Superior temporal gyrus (tissue), 1 donor: ENCODE measurements at regions not wholly inside any gene's neighbourhood (a gene's known extent, or its start where the extent isn't known, plus 50 kb on each side); places are given as distances from the start of the nearest gene placed in this dataset.
"Not testable (repeated sequence)": the region's sequence is repeated elsewhere in the genome, so short reads cannot be mapped to it uniquely, and the experiment has no call there.

Experiments
- DNase-seq: peaks from one replicate; pipeline ENCODE4 v3.0.0-alpha.2; 2016; ENCODE audit errors: extremely low spot score

- no peak for DNase-seq
Observed at GRCh38 chr5:152608458-152608857, 203.4 kb upstream of the NMUR2 start.

DNA sequence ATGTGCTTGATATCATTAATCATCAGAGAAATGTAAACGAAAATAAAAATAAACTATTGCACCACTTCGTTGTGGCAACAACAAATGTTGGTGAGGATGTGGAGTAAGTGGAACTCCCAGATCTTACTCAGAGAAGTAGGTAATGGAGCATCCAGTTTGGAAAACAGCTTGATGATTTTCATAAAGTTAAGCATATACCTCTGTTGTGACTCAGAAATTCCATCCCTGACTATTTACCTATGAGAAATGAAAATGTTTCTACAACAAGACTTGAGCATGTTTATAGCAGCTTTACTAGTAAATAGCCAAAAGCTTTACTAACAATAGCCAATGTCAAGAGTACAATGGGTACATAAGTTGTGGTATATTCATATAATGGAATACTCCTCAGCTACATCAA lies 214.7 kb upstream of the NMUR2 start:
- DNase-seq: no peak

DNA sequence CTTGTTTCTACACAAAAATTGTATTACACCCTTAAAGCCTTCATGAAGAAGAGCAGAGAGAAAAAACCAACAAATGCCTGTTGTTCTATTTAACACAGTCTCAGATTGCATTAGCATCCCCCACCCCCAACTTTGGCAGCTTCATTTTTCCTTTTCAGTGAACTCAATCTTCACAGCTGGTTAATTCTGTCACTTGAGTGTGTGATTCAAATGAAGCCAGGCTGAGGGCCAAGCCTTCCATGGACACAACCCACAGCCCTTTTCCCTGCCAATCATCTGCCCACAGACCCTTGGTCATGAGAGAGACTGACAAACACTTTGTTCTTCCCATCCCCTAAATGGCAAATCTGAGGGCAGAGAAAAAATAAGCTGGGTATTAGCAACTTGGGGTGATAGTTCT lies 217.5 kb upstream of the NMUR2 start:
- no peak for DNase-seq

GRCh38 chr5:152623951-152624350 lies 218.9 kb upstream of the NMUR2 start:
- no peak for DNase-seq

- DNase-seq: no peak
Observed at GRCh38 chr5:152625696-152626095, 220.6 kb upstream of the NMUR2 start.

DNA sequence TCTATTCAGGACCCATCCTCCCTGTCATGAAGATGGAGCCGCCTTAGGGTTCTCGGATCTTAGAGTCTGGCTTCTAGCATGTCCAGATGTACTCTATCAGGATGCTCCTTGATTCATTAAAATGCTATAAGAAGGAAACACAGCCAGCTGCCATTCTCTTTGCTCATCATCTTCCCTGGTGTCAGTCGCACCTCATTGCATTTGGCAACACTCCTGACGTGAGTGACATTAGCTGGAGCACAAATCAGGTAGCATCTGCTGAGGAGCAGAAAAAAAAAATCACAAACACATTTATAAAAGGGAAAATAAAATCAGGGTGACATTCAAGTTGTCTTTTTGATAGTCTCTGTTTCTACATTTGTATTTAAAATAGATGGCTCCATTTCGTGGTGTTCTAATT lies 226.1 kb upstream of the NMUR2 start:
- DNase-seq: no peak

GRCh38 chr5:152632360-152632759 lies 227.3 kb upstream of the NMUR2 start:
- DNase-seq: peak; percentile 46

- peak; percentile 60 for DNase-seq
Observed at GRCh38 chr5:152634586-152634985, 229.5 kb upstream of the NMUR2 start.

- DNase-seq: peak; percentile 73
Observed at GRCh38 chr5:152638996-152639552, 234.0 kb upstream of the NMUR2 start.

DNA sequence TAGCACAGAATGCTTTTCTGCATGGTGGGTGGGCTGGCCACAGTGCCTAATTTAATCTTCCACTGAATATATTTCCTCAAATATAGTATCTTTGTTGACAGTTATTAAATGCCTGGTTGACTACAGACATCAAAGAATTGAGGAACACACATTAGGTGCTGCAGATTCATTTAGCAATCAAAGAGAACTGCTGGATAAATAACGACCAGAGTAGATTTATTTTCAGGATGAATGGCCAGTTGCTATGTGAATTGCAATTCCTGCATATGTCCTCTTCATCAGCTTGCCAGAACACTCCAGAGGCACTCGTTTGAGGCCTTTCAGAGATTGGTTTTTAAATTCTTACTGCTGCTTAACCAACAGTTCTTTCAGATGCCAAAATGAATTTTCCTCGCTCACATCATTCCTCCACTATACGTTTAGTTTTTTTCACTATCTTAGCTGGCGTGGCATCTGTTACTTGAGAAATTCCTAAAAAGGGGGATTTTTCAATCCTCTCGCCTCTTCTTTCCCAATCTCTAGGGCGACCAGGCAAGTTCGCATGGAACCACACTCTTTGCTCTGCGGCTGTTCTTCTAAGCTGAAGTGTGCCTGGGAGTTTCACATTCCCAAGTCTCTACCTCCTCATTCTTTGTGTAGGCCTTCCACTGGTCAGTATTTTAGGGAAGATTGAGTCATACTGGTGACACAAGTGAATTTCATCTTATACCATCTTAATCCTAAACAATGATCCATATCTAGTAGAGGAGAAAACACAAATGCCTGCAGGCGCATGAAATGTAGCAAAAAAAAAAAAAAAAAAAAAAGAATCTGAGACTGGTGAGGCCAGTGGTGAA lies 237.1 kb upstream of the NMUR2 start:
- DNase-seq: peak; percentile 31

GRCh38 chr5:152642880-152643279 lies 237.8 kb upstream of the NMUR2 start:
- no peak for DNase-seq

DNA sequence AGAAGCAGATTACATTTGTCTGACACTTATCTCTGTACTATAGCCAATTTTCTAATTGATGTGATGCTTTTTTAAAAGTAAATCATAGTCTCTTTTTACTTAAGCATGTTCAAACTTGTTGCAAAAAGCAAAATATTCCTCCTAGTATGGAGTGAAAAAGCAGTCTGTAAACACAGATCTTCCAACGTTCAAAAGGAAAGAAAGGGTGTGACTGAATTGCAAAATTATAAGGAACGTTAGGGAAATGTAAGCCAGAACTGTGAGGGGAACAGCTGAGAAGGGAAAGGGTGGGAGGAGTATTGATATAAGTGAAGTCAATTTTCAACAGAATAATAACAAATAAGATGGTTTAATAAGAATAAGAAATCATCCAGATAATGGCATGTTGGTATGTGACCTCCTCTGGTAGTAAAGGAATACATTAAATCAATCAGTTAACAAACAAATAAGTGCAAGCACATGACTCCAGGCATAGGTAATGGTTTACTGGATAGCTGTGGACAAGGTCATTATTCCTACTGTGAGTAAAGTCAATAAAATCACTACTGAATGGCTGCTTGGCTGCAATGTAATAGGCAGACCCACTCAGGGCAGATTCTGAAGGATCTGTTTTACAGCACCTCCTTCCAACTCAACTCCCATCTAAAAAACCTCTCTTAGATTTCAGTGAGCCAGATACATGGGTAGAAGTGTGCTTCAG lies 239.1 kb upstream of the NMUR2 start:
- no peak for DNase-seq

DNA sequence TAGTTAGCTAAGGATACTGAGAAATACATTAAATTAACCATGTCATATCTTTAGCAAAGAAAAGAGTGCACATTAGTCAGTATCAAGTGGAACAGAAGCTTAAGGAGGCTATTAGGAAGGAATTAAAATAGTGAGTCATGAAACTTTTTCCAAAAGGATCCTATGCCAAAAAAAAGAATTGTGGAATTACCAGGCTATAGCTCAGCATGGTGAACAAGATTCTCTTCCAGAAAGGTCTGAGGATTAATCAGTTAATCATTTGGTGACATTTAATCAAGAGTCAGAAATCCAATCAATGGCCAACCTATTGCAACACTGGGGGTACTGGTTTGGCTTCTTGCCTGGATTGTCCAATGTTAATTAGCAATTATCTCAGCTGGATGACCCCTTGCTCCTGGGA lies 244.5 kb upstream of the NMUR2 start:
- DNase-seq: no peak

GRCh38 chr5:152650413-152650812 lies 245.3 kb upstream of the NMUR2 start:
- DNase-seq: no peak

- DNase-seq: not testable (repeated sequence)
Observed at GRCh38 chr5:152659470-152659869, 254.4 kb upstream of the NMUR2 start.

DNA sequence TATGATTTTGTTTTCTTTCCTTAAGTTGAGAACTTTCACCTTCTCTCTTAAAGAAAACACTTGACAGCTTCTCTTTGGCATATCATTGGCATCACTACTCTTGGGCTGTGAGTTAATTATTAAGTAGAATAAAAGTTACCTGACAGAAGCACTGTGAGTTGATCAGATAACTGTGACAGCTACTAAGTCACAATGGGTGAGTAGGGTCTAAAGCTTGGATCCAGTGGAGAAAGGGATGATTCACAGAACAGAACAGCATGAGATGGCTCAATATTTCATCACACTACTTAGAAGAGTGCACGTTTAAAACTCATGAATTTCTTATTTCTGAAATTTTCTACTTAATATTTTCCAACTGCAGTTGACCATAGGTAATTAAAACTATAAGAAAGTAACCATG lies 268.5 kb upstream of the NMUR2 start:
- no peak for DNase-seq

DNA sequence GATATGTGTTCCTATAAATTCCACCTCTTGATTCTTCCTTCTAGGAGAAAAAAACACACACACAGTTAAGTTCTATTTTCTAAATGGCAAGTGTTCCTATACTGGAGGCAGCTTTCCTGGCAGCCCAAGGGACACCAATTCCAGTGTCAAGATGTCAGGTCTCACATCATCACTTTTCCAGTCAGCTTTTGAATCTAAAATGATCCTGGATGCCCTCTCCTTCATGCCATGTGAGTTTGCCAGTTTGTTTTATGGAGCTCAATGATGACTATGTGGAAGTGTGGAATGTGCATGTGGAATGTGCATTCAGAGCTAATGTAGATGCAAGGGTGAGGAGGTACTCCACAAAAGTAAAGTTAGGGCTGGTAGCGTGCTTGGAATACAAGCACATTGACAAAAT lies 269.3 kb upstream of the NMUR2 start:
- DNase-seq: no peak

GRCh38 chr5:152676196-152676595 lies 271.1 kb upstream of the NMUR2 start:
- no peak for DNase-seq

GRCh38 chr5:152683205-152683604 lies 278.1 kb upstream of the NMUR2 start:
- no peak for DNase-seq

GRCh38 chr5:152686931-152687330 lies 281.9 kb upstream of the NMUR2 start:
- DNase-seq: no peak

- DNase-seq: peak; percentile 61
Observed at GRCh38 chr5:152688561-152689249, 283.6 kb upstream of the NMUR2 start.

DNA sequence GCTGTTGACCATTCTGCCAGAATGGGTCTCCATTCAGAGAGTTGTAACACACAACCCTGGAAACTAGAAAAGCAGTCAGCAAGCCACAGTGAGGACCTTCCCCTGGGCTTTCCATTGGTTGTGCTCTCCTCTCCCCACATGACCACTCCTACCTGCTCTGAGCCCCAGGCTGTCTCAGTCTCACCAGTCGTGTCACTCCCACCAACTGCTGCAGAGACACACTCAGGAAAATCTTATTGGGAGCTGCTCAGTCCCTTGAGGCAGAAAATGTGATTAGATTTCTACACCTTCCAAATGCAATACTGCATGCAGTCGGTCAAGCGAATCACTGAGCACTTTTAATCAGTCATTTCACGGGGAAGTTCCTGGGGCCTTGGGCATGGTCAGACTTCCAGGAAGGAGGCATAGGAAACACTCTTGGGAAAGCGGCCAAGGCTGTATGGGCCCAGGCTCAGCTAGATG lies 284.2 kb upstream of the NMUR2 start:
- DNase-seq: no peak
